CD4-positive, alpha-beta T cell (primary cell): ENCODE measurements at regions not wholly inside any gene's neighbourhood (a gene's known extent, or its start where the extent isn't known, plus 50 kb on each side); places are given as distances from the start of the nearest gene placed in this dataset.

ENCODE experiments used
- ATAC-seq: fragments of 200-7000 bp; cut with Tn5 transposase; one replicate; pipeline ENCODE4 v1.10.0; 2022; ENCODE audit warnings: mild to moderate bottlenecking; ENCODE audit not compliant: poor library complexity
- CTCF ChIA-PET: fragments of 350-600 bp; sonication (Branson Sonifier 250); formaldehyde crosslinking; loops from one replicate; lab custom pipeline; 2021; ENCODE audit warnings: antibody characterized with exemption, inconsistent platforms; lab: Charles Lee
- POLR2A ChIA-PET: fragments of 350-600 bp; sonication (Branson Sonifier 250); formaldehyde crosslinking; loops from one replicate; lab custom pipeline; 2021; ENCODE audit warnings: antibody characterized with exemption, inconsistent platforms; lab: Charles Lee
- DNase-seq, 14 experiments: peaks; one replicate each; pipeline ENCODE4 v3.0.0-alpha.2; 2013 to 2020; ENCODE audit warnings: mixed read lengths in 2 of 14
- H3K27ac ChIP-seq, 2 donors: one replicate each; pipeline versions ENCODE4 v1.5.1 to v1.7.0; 2013; ENCODE audit warnings: low read length in 2 of 2, low read depth in 1 of 2, mild to moderate bottlenecking in 1 of 2
- H3K27me3 ChIP-seq, 2 experiments: 1 replicate in 1 of 2; 2 replicates in 1 of 2; pipeline versions ENCODE4 v1.6.1 to v1.7.0; 2013; ENCODE audit warnings: low read length in 2 of 2, control low read depth in 1 of 2, mild to moderate bottlenecking in 1 of 2, moderate library complexity in 1 of 2; ENCODE audit not compliant: insufficient read depth in 2 of 2, control insufficient read depth in 1 of 2
- H3K36me3 ChIP-seq: one replicate; pipeline ENCODE4 v1.6.1; 2013; ENCODE audit warnings: low read length, control low read depth; ENCODE audit not compliant: insufficient read depth
- H3K4me1 ChIP-seq: one replicate; pipeline ENCODE4 v1.6.1; 2013; ENCODE audit warnings: low read length, control low read depth; ENCODE audit not compliant: insufficient read depth
- H3K4me3 ChIP-seq: one replicate; pipeline ENCODE4 v1.5.1; 2013; ENCODE audit warnings: mild to moderate bottlenecking, low read length, moderate library complexity
- H3K9me3 ChIP-seq, 2 experiments: 1 replicate in 1 of 2; 2 replicates in 1 of 2; pipeline versions ENCODE4 v1.6.1 to v1.7.0; 2013; ENCODE audit warnings: low read length in 2 of 2, mild to moderate bottlenecking in 2 of 2, control low read depth in 1 of 2, moderate library complexity in 1 of 2; ENCODE audit not compliant: control insufficient read depth in 1 of 2, insufficient read depth in 1 of 2
- H3K27ac Mint-ChIP-seq: one replicate; pipeline ENCODE4 v1.8.0; 2020; ENCODE audit warnings: mixed read lengths
- H3K27me3 Mint-ChIP-seq: one replicate; pipeline ENCODE4 v1.8.0; 2021; ENCODE audit warnings: mixed read lengths
- H3K36me3 Mint-ChIP-seq: one replicate; pipeline ENCODE4 v1.8.0; 2021; ENCODE audit warnings: low read depth, mixed read lengths
- H3K4me1 Mint-ChIP-seq: one replicate; pipeline ENCODE4 v1.8.0; 2021; ENCODE audit warnings: low read depth, mixed read lengths
- H3K4me3 Mint-ChIP-seq: one replicate; pipeline ENCODE4 v1.8.0; 2020; ENCODE audit warnings: mild to moderate bottlenecking, mixed read lengths
- H3K9me3 Mint-ChIP-seq: one replicate; pipeline ENCODE4 v1.8.0; 2020; ENCODE audit warnings: mixed read lengths
- CTCF ChIP-seq: fragments of 200-600 bp; IDR thresholded peaks from one replicate; pipeline ENCODE4 v1.8.0; 2022; ENCODE audit warnings: antibody characterized with exemption, mild to moderate bottlenecking
- intact Hi-C, 2 experiments: fragments of 100-400 bp; cut with DNase I in 1 of 2; cut with micrococcal nuclease in 1 of 2; formaldehyde crosslinking; loops; one replicate each; pipeline versions ENCODE4 v1.15.1 to v1.9.0; 2023 to 2025; cut with DNase I, micrococcal nuclease

- Mint-ChIP-seq H3K36me3 (no peaks in the 10 kb centered on the region), H3K27me3 (no peaks in the 10 kb centered on the region), H3K9me3 (peaks cover 5% of the 10 kb centered on the region), H3K4me1 (no peaks in the 10 kb centered on the region), H3K4me3 (no peak overlapping the region), H3K27ac (no peak overlapping the region)
- Histone ChIP-seq H3K4me1 (no peaks in the 10 kb centered on the region), H3K4me3 (no peak overlapping the region), H3K36me3 (no peaks in the 10 kb centered on the region), H3K27me3 (no peaks in the 10 kb centered on the region), H3K27ac (no peak overlapping the region), H3K9me3 (peaks cover 0 to 3% of the 10 kb centered on the region in 2 experiments)
- TF ChIP-seq CTCF, result no peak
- ATAC-seq, result no peak
- DNase-seq, result no peak
- ChIA-PET POLR2A (no interaction called here), CTCF (no interaction called here)
- intact Hi-C loops, result no loop called here
Measured at GRCh38 chr15:36221992-36222391, 357.4 kb upstream of the CDIN1 start.

- Histone ChIP-seq H3K4me3 (no peak overlapping the region), H3K4me1 (no peaks in the 10 kb centered on the region), H3K36me3 (no peaks in the 10 kb centered on the region), H3K27me3 (no peaks in the 10 kb centered on the region), H3K9me3 (peaks cover 0 to 3% of the 10 kb centered on the region in 2 experiments), H3K27ac (no peak overlapping the region)
- Mint-ChIP-seq H3K4me3 (no peak overlapping the region), H3K36me3 (no peaks in the 10 kb centered on the region), H3K9me3 (peaks cover 2% of the 10 kb centered on the region), H3K27ac (no peak overlapping the region), H3K4me1 (no peaks in the 10 kb centered on the region), H3K27me3 (no peaks in the 10 kb centered on the region)
- intact Hi-C loops, result no loop called here
- ChIA-PET POLR2A (no interaction called here), CTCF (no interaction called here)
- DNase-seq (no peak), ATAC-seq (no peak)
- TF ChIP-seq CTCF, result no peak
Measured at GRCh38 chr15:36230776-36231175, 348.6 kb upstream of the CDIN1 start.

GRCh38 chr15:36232491-36232890, 346.9 kb upstream of the CDIN1 start:
- intact Hi-C loops, result no loop called here
- POLR2A ChIA-PET, result no interaction called here

More at GRCh38 chr15:36232491-36232890, 346.9 kb upstream of the CDIN1 start:
- H3K27me3 Mint-ChIP-seq, result no peaks in the 10 kb centered on the region
- CTCF ChIA-PET, result no interaction called here
- no peaks in the 10 kb centered on the region for H3K4me1 Mint-ChIP-seq
- no peak overlapping the region for H3K4me3 ChIP-seq
- DNase-seq, result no peak
- no peak overlapping the region for H3K27ac ChIP-seq
- no peak for TF ChIP-seq CTCF
- no peaks in the 10 kb centered on the region for H3K36me3 Mint-ChIP-seq
- no peak overlapping the region for H3K27ac Mint-ChIP-seq
- no peaks in the 10 kb centered on the region for H3K36me3 ChIP-seq
- no peaks in the 10 kb centered on the region for H3K4me1 ChIP-seq
- no peak overlapping the region for H3K4me3 Mint-ChIP-seq
- H3K9me3 Mint-ChIP-seq, result peaks cover 2% of the 10 kb centered on the region
- H3K9me3 ChIP-seq, result peaks cover 0 to 3% of the 10 kb centered on the region in 2 experiments
- H3K27me3 ChIP-seq, result no peaks in the 10 kb centered on the region
- ATAC-seq, result no peak
